GM18498 (cell line): ENCODE measurements at regions not wholly inside any gene's neighbourhood (a gene's known extent, or its start where the extent isn't known, plus 50 kb on each side); places are given as distances from the start of the nearest gene placed in this dataset.

Experiments used
- ATAC-seq: cut with Tn5 transposase; IDR thresholded peaks from one replicate; pipeline ENCODE4 v1.9.1; 2021; ENCODE audit warnings: mild to moderate bottlenecking, moderate library complexity; ENCODE audit not compliant: unreplicated experiment

- no peak for ATAC-seq
Observed at GRCh38 chr3:151935446-151935845, 62.0 kb downstream of the SUCNR1 start.

- ATAC-seq = no peak
Observed at GRCh38 chr3:151940481-151940880, 67.0 kb downstream of the SUCNR1 start.

- no peak for ATAC-seq
Observed at GRCh38 chr3:151943539-151943938, 70.1 kb downstream of the SUCNR1 start.

GRCh38 chr3:151944356-151944755 lies 70.9 kb downstream of the SUCNR1 start:
- ATAC-seq = no peak

- ATAC-seq = no peak
Observed at GRCh38 chr3:151946606-151947005, 73.2 kb downstream of the SUCNR1 start.

- ATAC-seq = no peak
Observed at GRCh38 chr3:151949706-151950105, 76.3 kb downstream of the SUCNR1 start.

- ATAC-seq = no peak
Observed at GRCh38 chr3:151955356-151955755, 81.9 kb downstream of the SUCNR1 start.

- ATAC-seq = no peak
Observed at GRCh38 chr3:151960961-151961580, 87.6 kb downstream of the SUCNR1 start.

GRCh38 chr3:151962352-151962751 lies 88.9 kb downstream of the SUCNR1 start:
- no peak for ATAC-seq

- ATAC-seq = no peak
Observed at GRCh38 chr3:151962912-151963311, 89.5 kb downstream of the SUCNR1 start.

- no peak for ATAC-seq
Observed at GRCh38 chr3:151964743-151965142, 91.3 kb downstream of the SUCNR1 start.

- ATAC-seq = no peak
Observed at GRCh38 chr3:151969026-151969642, 95.7 kb downstream of the SUCNR1 start.

GRCh38 chr3:151971814-151972579 lies 98.6 kb downstream of the SUCNR1 start:
- no peak for ATAC-seq

- no peak for ATAC-seq
Observed at GRCh38 chr3:151974067-151974466, 100.6 kb downstream of the SUCNR1 start.

GRCh38 chr3:151976211-151977050 lies 103.0 kb downstream of the SUCNR1 start:
- ATAC-seq = no peak

GRCh38 chr3:151979906-151980305 lies 106.5 kb downstream of the SUCNR1 start:
- no peak for ATAC-seq

GRCh38 chr3:151983538-151983937 lies 110.1 kb downstream of the SUCNR1 start:
- ATAC-seq = no peak

- no peak for ATAC-seq
Observed at GRCh38 chr3:151985787-151986430, 112.5 kb downstream of the SUCNR1 start.

- ATAC-seq = no peak
Observed at GRCh38 chr3:151987893-151988292, 114.5 kb downstream of the SUCNR1 start.

GRCh38 chr3:151989621-151990020 lies 116.2 kb downstream of the SUCNR1 start:
- ATAC-seq = no peak
